NT2/D1 (cell line): ENCODE measurements at regions not wholly inside any gene's neighbourhood (a gene's known extent, or its start where the extent isn't known, plus 50 kb on each side); places are given as distances from the start of the nearest gene placed in this dataset.
"Not testable (repeated sequence)": the region's sequence is repeated elsewhere in the genome, so short reads cannot be mapped to it uniquely, and the experiment has no call there.

Experiments
- YY1 ChIP-seq: IDR thresholded peaks from 2 replicates; pipeline ENCODE4 v1.6.1; 2011; ENCODE audit not compliant: insufficient read length, insufficient read depth
- ZNF274 ChIP-seq: IDR thresholded peaks from 2 replicates; pipeline ENCODE4 v1.6.1; 2011; ENCODE audit warnings: mild to moderate bottlenecking, low read depth, low read length

- not testable (repeated sequence) for TF ChIP-seq ZNF274, YY1
These were observed 152.6 kb downstream of the NPIPB11 start for GRCh38 chr16:29253716-29254590.
